Kasumi-1 (cell line): ENCODE measurements at regions not wholly inside any gene's neighbourhood (a gene's known extent, or its start where the extent isn't known, plus 50 kb on each side); places are given as distances from the start of the nearest gene placed in this dataset.
"Not testable (repeated sequence)": the region's sequence is repeated elsewhere in the genome, so short reads cannot be mapped to it uniquely, and the experiment has no call there.

Experiments
- DNase-seq, 2 experiments: peaks; one replicate each; lab custom pipeline; 2025; lab: John Stamatoyannopoulos, UW

DNA sequence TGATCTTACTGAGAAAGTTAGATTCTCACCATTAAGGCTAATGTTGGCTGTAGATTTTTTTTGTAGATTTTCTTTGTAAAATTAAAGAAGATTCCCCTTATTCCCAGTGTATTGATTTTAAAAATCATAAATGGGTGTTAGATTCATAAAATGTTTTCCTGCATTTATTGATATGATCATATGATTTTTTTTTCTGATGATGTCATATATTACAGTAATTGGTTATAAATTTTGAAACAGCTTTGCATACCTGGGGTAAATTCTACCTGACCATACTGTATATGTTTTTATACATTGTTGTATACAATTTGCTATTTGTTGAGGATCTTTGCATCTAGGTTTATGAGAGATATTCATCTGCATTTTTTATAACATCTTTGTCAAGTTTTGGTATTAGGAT, 880.3 kb upstream of the GRIA3 start:
- DNase-seq = no peak

GRCh38 chrX:122344816-122345215, 839.3 kb upstream of the GRIA3 start:
- no peak for DNase-seq

GRCh38 chrX:122363112-122363795, 820.8 kb upstream of the GRIA3 start:
- DNase-seq = no peak

DNA sequence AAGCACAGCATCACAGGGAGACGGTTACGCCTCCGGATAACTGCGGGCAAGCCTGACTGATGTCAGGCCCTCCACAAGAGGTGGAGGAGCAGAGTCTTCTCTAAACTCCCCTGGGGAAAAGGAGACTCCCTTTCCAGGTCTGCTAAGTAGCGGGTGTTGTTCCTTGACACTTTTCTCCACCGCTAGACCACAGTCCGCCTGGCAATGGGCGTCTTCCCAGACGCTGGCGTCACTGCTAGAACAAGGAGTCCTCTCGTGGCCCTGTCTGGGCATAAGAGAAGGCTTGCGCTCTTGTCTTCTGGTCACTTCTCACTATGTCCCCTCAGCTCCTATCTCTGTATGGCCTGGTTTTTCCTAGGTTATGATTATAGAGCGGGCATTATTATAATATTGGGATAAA, 808.5 kb upstream of the GRIA3 start:
- DNase-seq = not testable (repeated sequence)

GRCh38 chrX:122389005-122389404, 795.1 kb upstream of the GRIA3 start:
- DNase-seq = no peak

DNA sequence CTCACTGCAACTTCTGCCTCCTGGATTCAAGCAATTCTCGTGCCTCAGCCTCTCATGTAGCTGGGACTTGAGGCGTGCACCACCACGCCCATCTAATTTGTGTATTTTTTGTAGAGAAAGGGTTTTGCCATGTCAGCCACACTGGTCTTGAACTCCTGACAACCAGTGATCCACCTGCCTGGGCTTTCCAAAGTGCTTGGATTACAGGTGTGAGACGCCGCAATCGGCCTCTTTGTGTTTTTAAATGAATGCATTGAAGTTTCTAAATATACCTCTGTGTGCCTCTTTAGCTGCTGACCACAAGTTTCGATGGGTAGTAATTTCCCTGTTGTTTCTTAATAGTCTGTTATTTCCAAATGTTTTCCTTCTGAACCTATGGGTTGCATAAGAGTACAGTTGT, 765.3 kb upstream of the GRIA3 start:
- DNase-seq = no peak

DNA sequence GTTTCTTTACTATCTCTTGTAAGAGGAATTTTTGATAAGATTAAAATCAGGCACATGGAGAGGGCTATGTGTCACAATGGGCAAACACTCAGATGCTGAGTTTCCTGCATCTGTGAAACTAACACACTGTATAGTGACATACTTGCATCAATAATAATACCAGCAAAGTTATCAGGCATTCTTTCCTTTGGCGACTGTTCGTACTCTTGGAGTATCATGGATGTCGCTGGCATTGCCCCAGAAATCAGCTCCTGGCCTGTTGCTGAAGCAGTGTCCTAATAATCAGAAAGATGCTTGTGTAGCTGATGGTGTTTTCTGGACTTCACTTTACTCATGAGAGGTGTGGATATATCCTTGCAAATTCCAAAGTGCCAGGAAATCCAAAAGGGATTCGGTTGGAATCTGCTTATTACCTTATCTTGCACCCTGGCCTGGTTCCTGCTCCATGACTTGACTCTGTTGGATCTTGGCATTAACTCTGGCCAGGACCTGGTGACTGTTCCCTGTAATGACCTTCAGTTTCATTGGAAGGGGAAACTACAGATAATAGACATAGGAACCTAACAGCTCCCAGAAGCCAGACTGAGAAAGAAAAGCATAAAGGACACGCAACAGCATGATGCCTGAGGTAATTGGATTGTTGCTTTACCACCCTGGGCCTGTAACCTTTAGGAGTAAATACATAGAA, 762.5 kb upstream of the GRIA3 start:
- DNase-seq = no peak

- DNase-seq = no peak
Measured at GRCh38 chrX:122422547-122422946, 761.5 kb upstream of the GRIA3 start.

DNA sequence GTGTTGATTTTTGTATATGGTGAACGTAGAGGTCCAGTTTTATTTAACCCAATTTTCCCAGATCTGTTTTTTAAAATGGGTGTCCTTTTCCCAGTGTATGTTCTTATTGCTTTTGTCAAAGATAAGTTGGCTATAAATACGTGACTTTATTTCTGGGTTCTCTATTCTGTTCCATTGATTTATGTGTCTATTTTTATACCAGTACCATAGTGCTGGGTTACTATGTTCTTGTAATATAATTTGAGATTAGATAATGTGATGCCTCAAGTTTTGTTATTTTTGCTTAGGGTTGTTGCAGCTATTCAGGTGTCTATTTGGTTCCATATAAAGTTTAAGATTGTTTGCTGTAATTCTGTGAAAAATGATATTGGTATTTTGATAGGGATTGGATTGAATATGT, 749.1 kb upstream of the GRIA3 start:
- DNase-seq = no peak

GRCh38 chrX:122439831-122440230, 744.2 kb upstream of the GRIA3 start:
- DNase-seq = no peak

DNA sequence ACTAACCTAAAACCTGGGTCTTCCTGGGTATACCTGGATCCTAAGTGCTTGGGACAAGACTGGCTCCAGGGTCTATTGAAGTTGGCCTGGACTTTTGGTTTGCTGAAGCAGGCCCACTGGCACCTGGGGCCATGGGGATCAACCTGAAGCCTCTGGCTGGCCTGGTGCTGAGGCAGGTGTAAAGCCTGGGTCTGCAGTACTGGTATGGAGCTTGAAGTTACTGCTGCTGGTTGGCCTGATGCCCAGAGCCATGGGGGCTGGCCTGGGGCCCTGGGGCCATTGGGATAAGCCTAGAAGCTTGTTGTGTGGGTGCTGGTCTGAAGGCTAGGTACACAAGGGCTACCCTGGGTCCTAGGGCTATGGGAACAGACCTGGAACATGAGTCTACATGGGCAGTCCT, 743.2 kb upstream of the GRIA3 start:
- no peak for DNase-seq

- no peak for DNase-seq
Measured at GRCh38 chrX:122441451-122441850, 742.6 kb upstream of the GRIA3 start.

- DNase-seq = no peak
Measured at GRCh38 chrX:122445466-122445865, 738.6 kb upstream of the GRIA3 start.

GRCh38 chrX:122464341-122464740, 719.7 kb upstream of the GRIA3 start:
- DNase-seq = no peak

GRCh38 chrX:122475306-122475705, 708.8 kb upstream of the GRIA3 start:
- no peak for DNase-seq

- no peak for DNase-seq
Measured at GRCh38 chrX:122500556-122500955, 683.5 kb upstream of the GRIA3 start.

DNA sequence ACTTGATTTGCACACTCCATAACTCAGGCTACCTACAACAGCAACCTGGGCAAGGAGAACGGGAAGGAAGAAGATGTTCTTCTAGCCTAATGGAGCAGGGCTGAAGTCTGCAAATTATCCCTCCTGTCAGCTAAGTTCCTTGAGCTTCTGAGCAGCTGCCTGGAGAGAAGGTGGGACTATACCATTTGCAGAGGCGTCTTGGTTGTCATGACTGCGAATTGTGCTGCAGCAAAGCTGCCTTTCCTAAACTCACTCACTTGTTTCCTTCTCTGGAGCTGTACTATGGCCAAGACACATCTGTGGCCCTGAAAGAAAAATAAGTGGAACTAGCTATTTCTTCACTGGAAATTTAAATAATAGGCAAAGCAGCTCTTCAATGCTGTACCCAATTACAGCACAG, 682.4 kb upstream of the GRIA3 start:
- no peak for DNase-seq

- DNase-seq = no peak
Measured at GRCh38 chrX:122504026-122504425, 680.1 kb upstream of the GRIA3 start.

DNA sequence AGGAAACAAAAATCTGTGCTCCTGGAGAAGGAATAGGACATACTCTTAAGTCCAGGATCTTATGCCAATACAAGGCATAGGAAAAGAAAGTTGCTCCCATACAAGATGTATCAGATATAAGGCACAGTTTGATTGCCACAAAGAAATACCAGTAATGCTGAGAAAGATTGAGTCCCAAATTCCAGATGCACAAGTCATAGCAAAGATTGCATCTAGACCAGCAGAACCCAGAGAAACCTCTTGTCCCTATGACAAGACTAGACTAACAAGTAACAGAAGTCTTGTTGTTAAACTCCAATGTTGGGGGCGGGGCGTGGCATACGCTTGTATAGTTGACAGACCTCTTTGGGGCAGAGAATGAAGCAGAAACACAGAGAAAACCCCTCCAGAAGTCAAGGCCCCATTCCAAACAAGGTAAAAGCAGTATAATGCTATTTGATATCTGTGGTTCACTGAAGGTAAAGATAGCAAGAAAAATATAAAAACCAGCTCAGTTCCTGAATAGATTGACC, 671.5 kb upstream of the GRIA3 start:
- no peak for DNase-seq

DNA sequence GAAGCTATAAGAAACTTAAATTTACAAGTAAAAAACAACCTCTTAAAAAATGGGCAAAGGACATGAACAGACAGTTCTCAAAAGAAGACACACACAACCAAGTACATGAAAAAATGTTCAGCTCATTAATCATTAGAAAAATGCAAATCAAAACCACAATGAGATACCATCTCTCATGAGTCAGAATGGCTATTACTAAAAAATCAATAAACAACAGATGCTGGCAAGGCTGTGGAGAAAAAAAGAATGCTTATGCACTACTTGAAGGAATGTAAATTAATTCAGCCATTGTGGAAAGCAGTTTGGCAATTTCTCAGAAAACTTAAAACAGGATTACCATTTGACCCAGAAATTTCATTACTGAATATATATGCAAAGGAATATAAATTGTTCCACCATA, 666.3 kb upstream of the GRIA3 start:
- no peak for DNase-seq

GRCh38 chrX:122545778-122546177, 638.3 kb upstream of the GRIA3 start:
- DNase-seq = no peak

GRCh38 chrX:122546269-122546668, 637.8 kb upstream of the GRIA3 start:
- no peak for DNase-seq

DNA sequence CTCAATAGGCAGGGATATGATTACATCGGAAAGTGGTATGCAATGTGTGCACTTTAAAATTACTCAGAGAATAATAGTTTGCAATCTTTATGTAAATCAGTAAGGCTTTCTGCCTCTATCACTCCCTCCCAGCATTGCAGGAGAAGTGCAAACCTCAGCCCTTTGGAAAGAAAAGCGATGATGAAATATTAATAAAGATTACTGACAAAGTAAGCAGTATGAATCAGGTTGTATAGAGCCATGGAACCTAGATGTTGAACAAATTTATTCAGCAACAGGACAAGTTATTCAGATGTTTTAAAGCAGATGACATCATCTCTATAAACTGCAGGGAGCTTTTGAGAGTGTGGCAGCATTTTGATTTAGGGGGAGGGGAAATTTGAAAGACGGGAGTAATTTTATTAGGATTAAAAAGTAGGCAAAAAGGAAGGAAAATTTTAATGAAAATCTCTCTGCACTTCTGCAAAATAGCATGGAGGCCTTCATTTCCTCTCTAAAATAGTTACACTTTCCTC, 631.7 kb upstream of the GRIA3 start:
- DNase-seq = no peak

DNA sequence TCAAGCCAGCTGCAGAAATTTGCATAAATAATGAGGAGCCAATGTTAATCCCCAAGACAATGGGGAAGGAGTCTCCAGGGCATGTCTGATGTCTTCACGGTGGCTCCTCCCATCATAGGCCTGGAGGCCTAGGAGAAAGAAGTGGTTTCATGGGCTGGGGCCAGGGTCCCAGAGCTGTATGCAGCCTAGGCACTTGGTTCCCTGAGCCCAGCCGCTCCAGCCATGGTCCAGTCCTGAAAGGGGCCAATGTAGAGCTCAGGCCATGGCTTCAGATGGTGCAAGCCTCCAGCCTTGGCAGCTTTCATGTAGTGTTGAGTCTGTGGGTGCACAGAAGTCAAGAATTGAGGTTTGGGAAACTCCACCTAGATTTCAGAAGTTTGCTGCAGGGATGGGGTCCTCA, 628.2 kb upstream of the GRIA3 start:
- no peak for DNase-seq
